ENCODE measurements at regions not wholly inside any gene's neighbourhood (a gene's known extent, or its start where the extent isn't known, plus 50 kb on each side); places are given as distances from the start of the nearest gene placed in this dataset.

GRCh38 chr4:55184600-55185523 is 59.5 kb upstream of the KDR start:
- TF ChIP-seq ZBTB7A (IDR thresholded peaks at IDR 0.05; ENCODE audit: low read depth) (no peak), EP300 (IDR thresholded peaks at IDR 0.05; ENCODE audit: borderline replicate concordance) (no peak), FOXM1 (IDR thresholded peaks at IDR 0.05; ENCODE audit: borderline replicate concordance, low read depth) (no peak), YY1 (IDR thresholded peaks at IDR 0.05; ENCODE audit: low read depth) (peak; percentile 44; the same call in 1 of the 2 replicates), NFIC (IDR thresholded peaks at IDR 0.05) (no peak), REST (IDR thresholded peaks at IDR 0.05; ENCODE audit: low read depth) (no peak), TCF12 (IDR thresholded peaks at IDR 0.05; ENCODE audit: low read depth) (no peak), RAD21 (IDR thresholded peaks at IDR 0.05; ENCODE audit: low read depth) (peak; percentile 52), CEBPB (IDR thresholded peaks at IDR 0.05) (no peak), CREB1 (IDR thresholded peaks at IDR 0.05; ENCODE audit: low read depth) (no peak), MAX (IDR thresholded peaks at IDR 0.05) (no peak), EGR1 (IDR thresholded peaks at IDR 0.05) (no peak)

Data from Ishikawa (cell line).